ENCODE measurements at regions not wholly inside any gene's neighbourhood (a gene's known extent, or its start where the extent isn't known, plus 50 kb on each side); places are given as distances from the start of the nearest gene placed in this dataset.

GRCh38 chr3:102078401-102078800, 229.1 kb downstream of the NFKBIZ start:
- no peak for DNase-seq
- intact Hi-C loops (cut with DNase I), result no loop called here

GRCh38 chr3:102078854-102079808, 229.8 kb downstream of the NFKBIZ start:
- DNase-seq, result no peak
- intact Hi-C loops (cut with DNase I), result no loop called here

GRCh38 chr3:102079809-102080197, 230.5 kb downstream of the NFKBIZ start:
- DNase-seq, result no peak
- intact Hi-C loops (cut with DNase I), result no loop called here

- intact Hi-C loops (cut with DNase I), result no loop called here
- no peak for DNase-seq
Measured at GRCh38 chr3:102081572-102082289, 232.4 kb downstream of the NFKBIZ start.

- intact Hi-C loops (cut with DNase I), result no loop called here
- no peak for DNase-seq
Measured at GRCh38 chr3:102083473-102083872, 234.2 kb downstream of the NFKBIZ start.

GRCh38 chr3:102084006-102084405, 234.7 kb downstream of the NFKBIZ start:
- DNase-seq, result no peak
- intact Hi-C loops (cut with DNase I), result no loop called here

- DNase-seq, result no peak
- intact Hi-C loops (cut with DNase I), result no loop called here
Measured at GRCh38 chr3:102084704-102085103, 235.4 kb downstream of the NFKBIZ start.

GRCh38 chr3:102085431-102086176, 236.3 kb downstream of the NFKBIZ start:
- intact Hi-C loops (cut with DNase I), result no loop called here

GRCh38 chr3:102087236-102087635, 237.9 kb downstream of the NFKBIZ start:
- DNase-seq, result no peak
- intact Hi-C loops (cut with DNase I), result no loop called here

More at GRCh38 chr3:102085431-102086176, 236.3 kb downstream of the NFKBIZ start:
- no peak for DNase-seq

- no peak for DNase-seq
- intact Hi-C loops (cut with DNase I), result no loop called here
Measured at GRCh38 chr3:102089239-102089638, 239.9 kb downstream of the NFKBIZ start.

GRCh38 chr3:102089904-102090720, 240.8 kb downstream of the NFKBIZ start:
- intact Hi-C loops (cut with DNase I), result no loop called here

GRCh38 chr3:102090721-102091045, 241.4 kb downstream of the NFKBIZ start:
- intact Hi-C loops (cut with DNase I), result no loop called here
- no peak for DNase-seq

More at GRCh38 chr3:102089904-102090720, 240.8 kb downstream of the NFKBIZ start:
- DNase-seq, result no peak

- no peak for DNase-seq
- intact Hi-C loops (cut with DNase I), result no loop called here
Measured at GRCh38 chr3:102091358-102091757, 242.0 kb downstream of the NFKBIZ start.

- no peak for DNase-seq
- intact Hi-C loops (cut with DNase I), result no loop called here
Measured at GRCh38 chr3:102092617-102093466, 243.5 kb downstream of the NFKBIZ start.

GRCh38 chr3:102094506-102094905, 245.2 kb downstream of the NFKBIZ start:
- no peak for DNase-seq
- intact Hi-C loops (cut with DNase I), result no loop called here

- DNase-seq, result no peak
- intact Hi-C loops (cut with DNase I), result no loop called here
Measured at GRCh38 chr3:102095383-102095782, 246.1 kb downstream of the NFKBIZ start.

GRCh38 chr3:102096066-102096465, 246.8 kb downstream of the NFKBIZ start:
- intact Hi-C loops (cut with DNase I), result no loop called here
- DNase-seq, result no peak

GRCh38 chr3:102098130-102098885, 249.0 kb downstream of the NFKBIZ start:
- DNase-seq, result no peak
- intact Hi-C loops (cut with DNase I), result no loop called here

GRCh38 chr3:102099913-102100312, 250.6 kb downstream of the NFKBIZ start:
- DNase-seq, result no peak
- intact Hi-C loops (cut with DNase I), result no loop called here

Data from posterior cingulate gyrus (tissue), 11 donors.